HUES6 (cell line): ENCODE measurements at regions not wholly inside any gene's neighbourhood (a gene's known extent, or its start where the extent isn't known, plus 50 kb on each side); places are given as distances from the start of the nearest gene placed in this dataset.
"Not testable (repeated sequence)": the region's sequence is repeated elsewhere in the genome, so short reads cannot be mapped to it uniquely, and the experiment has no call there.

ENCODE experiments used
- H3K27ac ChIP-seq: 2 replicates; pipeline ENCODE4 v1.7.0; 2013; ENCODE audit warnings: low read depth, mild to moderate bottlenecking, low read length, inconsistent platforms
- H3K27me3 ChIP-seq: 2 replicates; pipeline ENCODE4 v1.6.1; 2013; ENCODE audit warnings: low read length; ENCODE audit not compliant: control insufficient read depth, insufficient read depth
- H3K36me3 ChIP-seq: 2 replicates; pipeline ENCODE4 v1.6.1; 2013; ENCODE audit warnings: low read length; ENCODE audit not compliant: control insufficient read depth, insufficient read depth
- H3K4me1 ChIP-seq: 2 replicates; pipeline ENCODE4 v1.6.1; 2013; ENCODE audit warnings: low read length; ENCODE audit not compliant: control insufficient read depth, insufficient read depth
- H3K4me3 ChIP-seq: 2 replicates; pipeline ENCODE4 v1.5.1; 2013; ENCODE audit warnings: low read depth, low read length
- H3K9ac ChIP-seq: one replicate; pipeline ENCODE4 v1.6.1; 2013; ENCODE audit warnings: mild to moderate bottlenecking, low read length
- H3K9me3 ChIP-seq: 2 replicates; pipeline ENCODE4 v1.6.1; 2013; ENCODE audit warnings: low read depth, low read length; ENCODE audit not compliant: control insufficient read depth, insufficient read depth

DNA sequence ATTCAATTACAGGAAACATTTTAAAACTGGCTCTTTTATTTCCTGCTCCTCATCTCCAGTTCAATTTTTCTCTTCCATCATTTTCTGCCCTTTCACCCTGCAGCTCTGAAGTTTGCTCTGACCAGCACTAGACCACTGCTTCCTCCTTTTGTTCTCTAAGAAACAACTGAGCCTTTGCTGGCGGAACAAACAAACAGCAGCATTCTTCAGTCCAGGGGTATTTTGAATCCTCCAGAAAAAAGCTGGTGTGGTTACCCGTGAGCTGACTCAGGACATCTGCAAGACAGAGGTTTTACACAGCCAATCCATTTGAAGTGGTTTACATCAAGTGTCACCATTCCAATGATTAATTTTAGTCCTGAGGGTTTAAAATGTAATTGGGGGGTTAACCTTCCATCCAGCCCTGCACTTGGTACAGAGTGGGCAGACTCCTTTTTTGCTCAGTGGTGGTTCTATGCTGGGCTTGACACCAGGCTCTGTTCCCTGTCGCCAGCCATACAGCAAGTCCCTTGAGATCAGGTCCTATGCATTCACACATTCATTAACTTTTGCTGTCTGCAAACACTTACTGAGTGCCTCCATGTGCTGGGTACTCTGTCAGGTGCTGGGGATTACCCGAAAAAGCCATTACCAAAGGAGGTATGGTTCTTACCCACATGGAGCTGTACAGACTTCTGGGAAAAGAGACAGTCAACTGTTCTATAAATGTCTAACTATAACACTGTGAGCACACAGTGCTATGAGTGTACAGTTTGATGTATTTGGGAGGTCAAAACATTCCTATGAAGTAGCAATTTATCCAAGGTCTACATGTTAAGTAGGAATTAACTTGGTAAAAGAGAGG is 909.4 kb upstream of the GYPC start:
- Histone ChIP-seq H3K27ac (no peak overlapping the region), H3K9me3 (no peaks in the 10 kb centered on the region), H3K36me3 (no peaks in the 10 kb centered on the region), H3K27me3 (no peaks in the 10 kb centered on the region), H3K4me1 (peaks cover 3% of the 10 kb centered on the region; the same call in 1 of the 2 replicates), H3K9ac (no peak overlapping the region), H3K4me3 (no peak overlapping the region)

DNA sequence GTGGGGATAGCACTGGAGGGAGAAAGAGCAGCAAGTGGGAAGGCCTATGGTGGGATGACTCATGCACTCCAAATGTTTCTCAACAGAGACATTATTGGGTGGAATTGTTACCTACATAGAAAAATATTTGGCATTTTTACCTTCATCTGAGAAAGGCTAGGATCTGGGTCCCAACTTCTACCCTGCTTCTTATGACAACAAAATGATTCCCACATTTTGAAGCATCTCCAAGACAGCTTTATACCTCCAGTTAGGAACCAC is 908.9 kb upstream of the GYPC start:
- Histone ChIP-seq H3K9ac (no peak overlapping the region), H3K36me3 (no peaks in the 10 kb centered on the region), H3K4me1 (peaks cover 3% of the 10 kb centered on the region; the same call in 1 of the 2 replicates), H3K4me3 (no peak overlapping the region), H3K9me3 (no peaks in the 10 kb centered on the region), H3K27me3 (no peaks in the 10 kb centered on the region), H3K27ac (no peak overlapping the region)

DNA sequence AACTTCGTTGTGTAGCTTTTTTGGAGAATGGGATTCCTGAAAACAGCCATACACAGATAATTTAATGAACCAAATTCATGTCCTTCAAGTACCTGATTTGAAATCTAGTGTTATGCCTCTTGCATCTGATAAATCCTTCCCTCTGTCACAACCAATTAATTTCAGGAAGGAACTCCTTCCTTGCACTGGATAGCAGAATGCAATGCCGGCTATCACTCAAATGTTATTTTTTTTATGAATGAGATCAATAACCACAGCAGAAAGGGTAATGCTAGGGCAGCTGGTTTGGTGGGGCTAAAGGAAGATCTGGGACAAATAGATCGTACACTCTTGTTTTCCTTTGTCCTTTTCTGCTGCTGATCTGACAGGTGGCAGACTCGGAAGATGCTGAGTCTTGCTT is 899.5 kb upstream of the GYPC start:
- H3K9ac ChIP-seq, result no peak overlapping the region
- no peak overlapping the region for H3K4me3 ChIP-seq
- H3K36me3 ChIP-seq, result no peaks in the 10 kb centered on the region
- H3K4me1 ChIP-seq, result no peaks in the 10 kb centered on the region
- no peaks in the 10 kb centered on the region for H3K9me3 ChIP-seq
- H3K27me3 ChIP-seq, result no peaks in the 10 kb centered on the region
- H3K27ac ChIP-seq, result no peak overlapping the region

DNA sequence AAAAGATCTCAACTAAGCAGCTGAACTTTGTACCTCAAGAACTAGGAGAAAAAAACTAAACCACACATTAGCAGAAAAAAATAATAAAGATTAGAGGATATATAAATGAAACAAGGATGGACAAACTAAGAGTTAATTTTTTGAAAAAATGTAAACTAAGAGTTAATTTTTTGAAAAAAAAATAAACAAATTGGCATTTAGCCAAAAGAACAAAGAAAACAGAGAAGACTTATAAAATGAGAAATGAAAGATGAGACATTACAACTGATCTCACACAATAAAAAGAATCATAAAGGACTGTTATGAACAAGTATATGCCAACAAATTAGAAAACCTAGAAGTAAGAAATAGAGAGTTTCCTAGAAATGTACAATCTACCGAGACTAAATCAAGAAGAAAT is 859.2 kb upstream of the GYPC start:
- H3K36me3 ChIP-seq, result no peaks in the 10 kb centered on the region
- no peak overlapping the region for H3K27ac ChIP-seq
- no peaks in the 10 kb centered on the region for H3K27me3 ChIP-seq
- no peaks in the 10 kb centered on the region for H3K4me1 ChIP-seq
- H3K9ac ChIP-seq, result no peak overlapping the region
- H3K4me3 ChIP-seq, result no peak overlapping the region
- H3K9me3 ChIP-seq, result peaks cover 7% of the 10 kb centered on the region; the same call in 1 of the 2 replicates

DNA sequence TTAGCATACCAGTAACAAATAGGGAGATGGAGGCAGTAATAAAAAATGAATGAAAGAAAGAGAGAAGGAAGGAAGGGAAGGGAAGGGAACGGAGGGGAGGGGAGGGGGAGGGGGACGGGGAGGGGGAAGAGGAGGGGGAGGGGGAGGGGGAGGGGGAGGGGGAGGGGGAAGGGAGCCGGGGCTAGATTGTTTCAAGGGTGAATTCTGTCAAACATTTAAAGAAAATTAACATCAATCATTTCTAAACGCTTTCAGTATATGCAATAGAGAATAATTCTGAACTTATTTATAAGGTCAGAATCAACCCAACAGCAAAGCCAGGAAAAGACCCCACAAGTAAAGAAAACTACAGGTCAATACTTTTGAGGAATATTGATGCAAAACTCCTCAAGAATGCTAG is 858.8 kb upstream of the GYPC start:
- peaks cover 7% of the 10 kb centered on the region; the same call in 1 of the 2 replicates for H3K9me3 ChIP-seq
- H3K27me3 ChIP-seq, result no peaks in the 10 kb centered on the region
- H3K9ac ChIP-seq, result no peak overlapping the region
- no peak overlapping the region for H3K4me3 ChIP-seq
- no peaks in the 10 kb centered on the region for H3K4me1 ChIP-seq
- no peak overlapping the region for H3K27ac ChIP-seq
- H3K36me3 ChIP-seq, result no peaks in the 10 kb centered on the region

DNA sequence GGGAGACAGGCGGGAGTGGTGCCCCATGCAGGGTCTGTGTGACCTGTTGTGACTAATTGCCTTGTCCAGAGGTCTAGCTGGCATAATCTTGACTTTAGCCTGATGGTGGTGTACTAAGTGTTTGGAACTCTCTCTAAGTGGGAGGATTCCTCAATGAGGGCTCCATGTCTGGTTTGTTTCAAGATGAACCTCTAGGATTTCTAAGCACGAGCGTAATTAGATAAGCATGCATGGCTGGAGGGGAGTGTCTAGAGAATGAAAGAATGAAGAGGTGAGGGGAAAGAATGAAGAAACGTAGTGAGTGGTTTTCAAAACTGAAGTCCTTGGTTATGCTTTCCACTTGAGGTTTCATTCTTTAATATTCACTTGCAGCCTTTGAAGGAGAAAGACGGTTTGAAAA is 833.2 kb upstream of the GYPC start:
- H3K9me3 ChIP-seq, result no peaks in the 10 kb centered on the region
- no peaks in the 10 kb centered on the region for H3K36me3 ChIP-seq
- H3K9ac ChIP-seq, result no peak overlapping the region
- H3K27me3 ChIP-seq, result no peaks in the 10 kb centered on the region
- H3K4me3 ChIP-seq, result no peak overlapping the region
- no peaks in the 10 kb centered on the region for H3K4me1 ChIP-seq
- no peak overlapping the region for H3K27ac ChIP-seq

DNA sequence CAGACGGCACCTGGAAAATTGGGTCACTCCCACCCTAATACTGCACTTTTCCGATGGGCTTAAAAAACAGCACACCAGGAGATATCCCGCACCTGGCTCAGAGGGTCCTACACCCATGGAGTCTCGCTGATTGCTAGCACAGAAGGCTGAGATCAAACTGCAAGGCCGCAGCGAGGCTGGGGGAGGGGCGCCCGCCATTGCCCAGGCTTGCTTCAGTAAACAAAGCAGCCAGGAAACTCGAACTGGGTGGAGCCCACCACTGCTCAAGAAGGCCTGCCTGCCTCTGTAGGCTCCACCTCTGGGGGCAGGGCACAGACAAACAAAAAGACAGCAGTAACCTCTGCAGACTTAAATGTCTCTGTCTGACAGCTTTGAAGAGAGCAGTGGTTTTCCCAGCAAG is 830.2 kb upstream of the GYPC start:
- H3K36me3 ChIP-seq, H3K4me3 ChIP-seq, H3K9me3 ChIP-seq, H3K27me3 ChIP-seq, H3K4me1 ChIP-seq, H3K9ac ChIP-seq, H3K27ac ChIP-seq: not testable (repeated sequence)

- H3K9me3 ChIP-seq, result 0 out of 2 replicates have a peak, but pooled peaks cover 5% of the 10 kb centered on the region
- H3K9ac ChIP-seq, result no peak overlapping the region
- peaks cover 10% of the 10 kb centered on the region for H3K4me1 ChIP-seq
- H3K4me3 ChIP-seq, result no peak overlapping the region
- no peak overlapping the region for H3K27ac ChIP-seq
- no peaks in the 10 kb centered on the region for H3K27me3 ChIP-seq
- no peaks in the 10 kb centered on the region for H3K36me3 ChIP-seq
Observed at GRCh38 chr2:125837128-125837527, 818.8 kb upstream of the GYPC start.

DNA sequence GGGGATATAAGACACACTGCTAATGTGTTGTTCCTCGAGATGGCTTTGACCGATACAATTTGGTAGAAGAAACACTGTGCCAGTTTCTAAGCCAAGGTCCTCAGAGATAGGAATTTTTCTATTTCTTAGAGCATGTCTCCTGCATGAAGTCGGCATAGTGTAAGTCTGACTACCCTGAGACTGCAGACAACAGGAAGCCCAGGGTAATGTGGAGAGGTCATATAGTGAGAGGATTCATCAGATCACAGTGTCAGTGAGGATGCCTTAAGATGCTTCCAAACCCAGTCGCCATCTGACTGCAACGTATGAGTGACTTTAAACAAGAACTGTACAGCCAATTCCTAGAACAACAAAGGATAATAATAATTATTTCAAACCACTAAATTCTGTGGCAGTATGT is 818.3 kb upstream of the GYPC start:
- no peaks in the 10 kb centered on the region for H3K27me3 ChIP-seq

GRCh38 chr2:125839945-125840344 is 816.0 kb upstream of the GYPC start:
- Histone ChIP-seq H3K4me1 (peaks cover 10% of the 10 kb centered on the region), H3K4me3 (no peak overlapping the region), H3K27ac (no peak overlapping the region), H3K36me3 (no peaks in the 10 kb centered on the region), H3K9me3 (no peaks in the 10 kb centered on the region), H3K27me3 (no peaks in the 10 kb centered on the region), H3K9ac (no peak overlapping the region)

More for the DNA sequence above, 818.3 kb upstream of the GYPC start:
- Histone ChIP-seq H3K9ac (no peak overlapping the region), H3K27ac (no peak overlapping the region), H3K36me3 (no peaks in the 10 kb centered on the region), H3K4me1 (peaks cover 10% of the 10 kb centered on the region), H3K9me3 (0 out of 2 replicates have a peak, but pooled peaks cover 5% of the 10 kb centered on the region), H3K4me3 (no peak overlapping the region)

DNA sequence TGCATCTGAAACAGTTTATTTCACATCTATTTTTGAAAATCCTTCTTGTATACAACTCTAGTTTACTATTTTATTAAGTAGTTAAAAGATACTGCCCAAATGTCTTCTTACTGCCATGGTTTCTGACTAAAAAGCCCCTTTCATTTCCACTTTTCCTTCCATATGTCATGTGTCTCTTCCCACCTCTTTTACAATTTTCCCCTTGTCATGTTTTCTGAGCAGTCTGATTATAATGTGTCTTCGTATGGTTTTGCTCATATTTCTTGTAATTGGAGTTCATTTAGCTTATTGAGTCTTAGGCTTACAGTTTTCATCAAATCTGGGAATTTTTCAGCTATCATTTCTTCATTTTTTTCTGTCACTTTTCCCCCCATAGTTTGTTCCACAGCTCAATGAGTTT is 813.9 kb upstream of the GYPC start:
- Histone ChIP-seq H3K27me3 (no peaks in the 10 kb centered on the region), H3K9ac (no peak overlapping the region)

More for the DNA sequence above, 813.9 kb upstream of the GYPC start:
- Histone ChIP-seq H3K27ac (no peak overlapping the region), H3K4me3 (no peak overlapping the region), H3K4me1 (peaks cover 7% of the 10 kb centered on the region), H3K9me3 (no peaks in the 10 kb centered on the region), H3K36me3 (no peaks in the 10 kb centered on the region)
